Esophagus squamous epithelium (tissue), 5 donors: ENCODE measurements at regions not wholly inside any gene's neighbourhood (a gene's known extent, or its start where the extent isn't known, plus 50 kb on each side); places are given as distances from the start of the nearest gene placed in this dataset.
"Not testable (repeated sequence)": the region's sequence is repeated elsewhere in the genome, so short reads cannot be mapped to it uniquely, and the experiment has no call there.

Experiments
- DNase-seq: peaks from one replicate; lab custom pipeline; 2025; lab: John Stamatoyannopoulos, UW
- H3K27ac ChIP-seq, 4 donors: fragments of 200-600 bp; sonication (generic); one replicate each; pipeline ENCODE4 v1.5.1; 2016 to 2019; ENCODE audit warnings: mild to moderate bottlenecking in 1 of 4
- H3K27me3 ChIP-seq, 4 donors: fragments of 200-600 bp; sonication (generic); 1 replicate in 3 of 4; 2 replicates in 1 of 4; pipeline versions ENCODE4 v1.5.1 to v1.6.0; 2017 to 2021; ENCODE audit warnings: antibody characterized with exemption in 1 of 4
- H3K36me3 ChIP-seq, 3 donors: fragments of 200-600 bp; sonication (generic); one replicate each; pipeline ENCODE4 v1.5.1; 2016 to 2019
- H3K4me1 ChIP-seq, 3 donors: fragments of 200-600 bp; sonication (generic); one replicate each; pipeline ENCODE4 v1.5.1; 2017 to 2019
- H3K4me3 ChIP-seq, 4 donors: fragments of 200-600 bp; sonication (generic); 1 replicate in 3 of 4; 2 replicates in 1 of 4; pipeline ENCODE4 v1.5.1; 2016 to 2019; ENCODE audit warnings: mild to moderate bottlenecking in 2 of 4, moderate library complexity in 1 of 4
- H3K9me3 ChIP-seq, 3 donors: fragments of 200-600 bp; sonication (generic); one replicate each; pipeline ENCODE4 v1.5.1; 2016 to 2019
- CTCF ChIP-seq, 6 experiments: fragments of 450-650 bp in 4 of 6; fragments of 200-600 bp in 2 of 6; sonication (generic) in 2 of 6; IDR thresholded peaks; one replicate each; pipeline ENCODE4 v1.5.1; 2016 to 2019; ENCODE audit warnings: antibody characterized with exemption in 6 of 6, mild to moderate bottlenecking in 4 of 6, moderate library complexity in 4 of 6
- POLR2A ChIP-seq, 4 donors: fragments of 450-650 bp; IDR thresholded peaks; one replicate each; pipeline ENCODE4 v1.6.1; 2017; ENCODE audit warnings: antibody characterized with exemption in 4 of 4, mild to moderate bottlenecking in 4 of 4, moderate library complexity in 3 of 4
- WGBS, 2 donors: methylation state at CpG; one replicate each; pipeline ENCODE4 v1.1.5; 2018; 5-methylcytosine and 5-hydroxymethylcytosine counted together
- intact Hi-C: fragments of 100-400 bp; cut with DNase I; formaldehyde crosslinking; loops from one replicate; pipeline ENCODE4 v1.15.0; 2022
- donor health status: DM: yes; HTN: yes; CAD: no.

- 55 to 61% methylated on average over 2 of the region's 2 CpGs for WGBS, 2 donors
- H3K36me3 ChIP-seq, result no peaks in the 10 kb centered on the region
- no peak for DNase-seq
Measured at GRCh38 chr11:29449281-29450074, 567.4 kb downstream of the KCNA4 start.

GRCh38 chr11:29448246-29448877 is 568.5 kb downstream of the KCNA4 start:
- TF ChIP-seq CTCF (IDR thresholded peaks at IDR 0.05) (peak in 1 of 6 experiments; percentile 20), POLR2A (IDR thresholded peaks at IDR 0.05) (no peak)

More at GRCh38 chr11:29449281-29450074, 567.4 kb downstream of the KCNA4 start:
- intact Hi-C loops, result no loop called here
- H3K27ac ChIP-seq, result no peak overlapping the region
- TF ChIP-seq POLR2A (IDR thresholded peaks at IDR 0.05), result no peak
- TF ChIP-seq CTCF (IDR thresholded peaks at IDR 0.05), result no peak
- H3K4me3 ChIP-seq, result no peak overlapping the region
- no peaks in the 10 kb centered on the region for H3K9me3 ChIP-seq
- H3K4me1 ChIP-seq, result no peaks in the 10 kb centered on the region
- H3K27me3 ChIP-seq, result no peaks in the 10 kb centered on the region

GRCh38 chr11:29447821-29448220 is 569.0 kb downstream of the KCNA4 start:
- intact Hi-C loops, result no loop called here
- 38 to 53% methylated on average over 1 of the region's 1 CpG for WGBS, 2 donors

More at GRCh38 chr11:29448246-29448877, 568.5 kb downstream of the KCNA4 start:
- no peak for DNase-seq
- Histone ChIP-seq H3K4me1 (no peaks in the 10 kb centered on the region), H3K27me3 (no peaks in the 10 kb centered on the region), H3K4me3 (no peak overlapping the region), H3K27ac (no peak overlapping the region), H3K9me3 (no peaks in the 10 kb centered on the region), H3K36me3 (no peaks in the 10 kb centered on the region)
- WGBS, 2 donors, result 54 to 56% methylated on average over 3 of the region's 3 CpGs
- intact Hi-C loops, result no loop called here

GRCh38 chr11:29446132-29446531 is 570.7 kb downstream of the KCNA4 start:
- 82 to 100% methylated on average over 2 to 5 of the region's 7 CpGs for WGBS, 2 donors
- Histone ChIP-seq H3K9me3 (no peaks in the 10 kb centered on the region), H3K36me3 (no peaks in the 10 kb centered on the region), H3K27me3 (no peaks in the 10 kb centered on the region), H3K4me3 (no peak overlapping the region), H3K4me1 (no peaks in the 10 kb centered on the region), H3K27ac (no peak overlapping the region)
- intact Hi-C loops, result no loop called here
- no peak for DNase-seq
- TF ChIP-seq CTCF (IDR thresholded peaks at IDR 0.05) (no peak), POLR2A (IDR thresholded peaks at IDR 0.05) (no peak)

More at GRCh38 chr11:29447821-29448220, 569.0 kb downstream of the KCNA4 start:
- no peak overlapping the region for H3K27ac ChIP-seq
- TF ChIP-seq CTCF (IDR thresholded peaks at IDR 0.05) (no peak), POLR2A (IDR thresholded peaks at IDR 0.05) (no peak)
- H3K36me3 ChIP-seq, result no peaks in the 10 kb centered on the region
- no peak overlapping the region for H3K4me3 ChIP-seq
- no peaks in the 10 kb centered on the region for H3K4me1 ChIP-seq
- no peaks in the 10 kb centered on the region for H3K9me3 ChIP-seq
- no peaks in the 10 kb centered on the region for H3K27me3 ChIP-seq
- no peak for DNase-seq

- H3K27me3 ChIP-seq, DNase-seq, H3K36me3 ChIP-seq, H3K4me1 ChIP-seq, H3K4me3 ChIP-seq, H3K27ac ChIP-seq, intact Hi-C loops, H3K9me3 ChIP-seq: not testable (repeated sequence)
- 64 to 72% methylated on average over 3 of the region's 3 CpGs for WGBS, 2 donors
Measured at GRCh38 chr11:29445191-29445590, 571.6 kb downstream of the KCNA4 start.
